ENCODE measurements at regions not wholly inside any gene's neighbourhood (a gene's known extent, or its start where the extent isn't known, plus 50 kb on each side); places are given as distances from the start of the nearest gene placed in this dataset.
"Not testable (repeated sequence)": the region's sequence is repeated elsewhere in the genome, so short reads cannot be mapped to it uniquely, and the experiment has no call there.

GRCh38 chr6:14300189-14300588 lies 182.6 kb downstream of the CD83 start:
- DNase-seq: not testable (repeated sequence)

- not testable (repeated sequence) for DNase-seq
Measured at GRCh38 chr6:14300721-14301120, 183.1 kb downstream of the CD83 start.

GRCh38 chr6:14301477-14301876 lies 183.9 kb downstream of the CD83 start:
- not testable (repeated sequence) for DNase-seq

GRCh38 chr6:14305131-14305530 lies 187.6 kb downstream of the CD83 start:
- no peak for DNase-seq

DNA sequence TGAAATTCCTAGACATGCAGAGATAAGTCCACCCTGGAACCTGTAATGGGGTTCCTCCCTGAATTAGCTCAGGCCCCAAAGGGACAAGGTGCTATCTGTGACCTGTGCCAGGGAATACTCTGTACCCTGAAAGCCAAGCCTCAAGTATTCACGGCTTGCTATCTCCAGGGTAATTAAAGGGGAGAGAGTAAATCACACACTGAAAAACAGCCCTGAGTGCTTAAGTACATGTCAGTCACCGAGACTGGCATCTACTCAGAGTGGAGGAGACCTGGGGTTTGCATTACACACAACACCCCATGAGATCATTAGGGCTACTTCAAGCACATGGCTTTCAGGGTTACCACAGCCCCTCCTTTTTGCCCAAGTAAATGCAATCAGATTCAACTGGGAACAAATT lies 188.1 kb downstream of the CD83 start:
- DNase-seq: no peak

DNA sequence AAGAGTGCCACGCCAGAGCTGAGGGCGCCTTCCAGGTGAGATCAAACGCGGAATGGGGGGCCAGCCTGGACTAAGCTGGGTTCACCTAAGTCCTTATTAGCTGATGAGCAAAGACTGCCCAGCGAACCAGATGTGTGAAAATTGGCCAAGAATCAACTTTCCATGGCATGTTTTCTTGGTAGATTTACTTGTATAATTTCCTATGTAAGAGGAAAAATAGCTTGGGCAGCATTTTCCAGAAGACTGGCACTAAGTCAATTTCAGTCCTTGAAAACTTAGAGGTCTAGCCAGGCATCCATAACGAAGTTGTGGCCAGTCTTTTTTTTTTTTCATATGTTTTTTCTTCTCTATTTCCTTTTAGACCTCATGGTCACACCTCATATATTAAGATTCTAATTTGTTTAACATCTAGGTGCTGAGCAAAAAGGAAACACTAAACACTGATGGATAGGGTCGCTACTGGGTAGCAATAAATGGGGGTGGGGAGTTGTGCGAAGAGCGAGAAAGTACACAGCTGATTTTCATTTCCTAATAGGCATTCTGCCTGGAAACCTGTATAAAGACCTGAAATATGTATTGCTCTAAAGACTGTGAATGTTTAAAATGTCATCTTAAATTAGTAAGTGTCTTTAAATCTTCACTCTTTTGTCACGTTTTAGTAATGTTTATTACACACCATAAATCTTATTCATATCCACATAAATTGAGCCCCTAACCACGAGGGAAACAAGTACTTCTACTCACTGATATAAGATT lies 188.8 kb downstream of the CD83 start:
- no peak for DNase-seq

- DNase-seq: peak in 1 of 2 experiments; percentile 6
Measured at GRCh38 chr6:14309516-14309915, 191.9 kb downstream of the CD83 start.

DNA sequence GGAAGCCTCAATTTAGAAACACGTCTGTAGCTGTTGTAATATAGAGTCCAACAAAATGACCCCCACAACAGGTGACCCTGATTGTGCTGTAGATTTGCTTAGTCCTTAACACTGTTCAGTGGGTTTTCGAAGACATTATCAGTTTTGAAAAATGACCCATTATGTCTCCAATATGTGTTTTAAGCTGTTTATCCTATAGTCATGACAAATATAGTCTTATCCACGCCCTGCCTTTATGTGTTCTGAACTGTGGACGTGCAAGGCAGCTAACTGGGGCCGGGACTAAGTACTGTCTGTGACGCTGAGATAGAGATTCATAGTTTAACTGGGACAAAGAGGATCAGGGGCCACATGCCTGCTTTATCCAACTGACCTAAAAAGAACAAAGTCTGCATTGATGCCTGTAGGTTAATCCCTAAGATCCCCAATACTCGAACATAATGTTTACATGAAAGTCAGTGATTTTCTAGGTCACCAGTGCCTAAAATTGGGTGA lies 192.4 kb downstream of the CD83 start:
- no peak for DNase-seq

GRCh38 chr6:14310960-14311359 lies 193.4 kb downstream of the CD83 start:
- DNase-seq: no peak

- DNase-seq: no peak
Measured at GRCh38 chr6:14312587-14312986, 195.0 kb downstream of the CD83 start.

DNA sequence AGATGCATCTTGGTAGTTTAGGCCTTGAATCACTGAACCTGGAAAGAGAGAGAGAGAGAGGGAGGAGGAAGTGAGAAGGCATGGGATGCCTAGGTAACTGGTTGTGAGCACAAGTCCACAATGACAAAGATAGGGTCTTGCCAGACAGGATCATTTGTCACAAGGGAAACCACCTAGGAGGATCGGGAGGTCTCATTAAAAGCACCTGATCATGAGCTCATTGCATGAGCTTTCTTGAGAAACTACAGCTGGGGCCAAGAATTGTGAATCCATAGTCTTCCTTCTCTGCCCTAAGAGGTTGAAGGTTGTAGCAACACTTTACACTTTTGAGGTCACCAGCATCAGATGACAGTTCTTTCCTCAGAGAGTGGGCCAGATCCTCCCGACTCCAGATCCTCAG lies 195.7 kb downstream of the CD83 start:
- DNase-seq: no peak

DNA sequence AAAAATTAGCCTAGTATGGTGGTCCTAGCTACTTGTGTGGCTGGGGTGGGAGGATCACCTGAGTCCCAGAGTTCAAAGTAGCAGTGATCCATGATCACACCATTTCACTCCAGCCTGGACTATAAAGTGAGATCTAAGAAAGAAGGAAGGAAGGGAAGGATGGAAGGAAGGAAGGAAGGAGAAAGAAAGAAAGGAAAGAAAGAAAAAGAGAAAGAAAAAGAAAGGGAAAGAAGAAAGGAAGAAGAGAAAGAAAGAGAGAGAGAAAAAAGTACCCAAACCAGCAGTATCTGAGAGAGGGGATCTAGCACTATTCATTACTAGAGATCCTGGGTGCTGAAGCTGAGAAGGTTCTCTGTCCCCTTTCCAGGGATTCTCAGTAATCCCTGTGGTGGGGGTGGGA lies 197.8 kb downstream of the CD83 start:
- no peak for DNase-seq

GRCh38 chr6:14316651-14317386 lies 199.2 kb downstream of the CD83 start:
- no peak for DNase-seq

GRCh38 chr6:14317387-14317970 lies 199.9 kb downstream of the CD83 start:
- no peak for DNase-seq

DNA sequence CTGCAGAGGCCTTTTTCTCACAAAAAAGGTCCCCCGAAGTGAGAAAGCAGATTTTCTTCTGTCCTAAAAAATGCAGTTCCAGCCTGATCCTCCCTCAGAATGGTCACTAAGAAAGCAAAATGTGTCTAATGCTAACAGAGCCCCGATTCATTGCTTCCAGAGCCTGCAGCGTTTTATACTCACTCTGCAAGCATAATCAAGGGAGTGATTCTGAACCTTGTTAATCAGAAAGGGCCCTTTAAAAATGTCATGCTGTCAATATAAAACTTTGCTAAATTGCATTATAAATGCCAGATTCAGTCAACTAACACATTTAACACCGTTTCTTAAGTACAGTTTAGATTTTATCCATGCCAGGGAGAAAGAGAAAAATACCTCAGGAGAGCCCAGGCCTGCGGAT lies 202.8 kb downstream of the CD83 start:
- no peak for DNase-seq

DNA sequence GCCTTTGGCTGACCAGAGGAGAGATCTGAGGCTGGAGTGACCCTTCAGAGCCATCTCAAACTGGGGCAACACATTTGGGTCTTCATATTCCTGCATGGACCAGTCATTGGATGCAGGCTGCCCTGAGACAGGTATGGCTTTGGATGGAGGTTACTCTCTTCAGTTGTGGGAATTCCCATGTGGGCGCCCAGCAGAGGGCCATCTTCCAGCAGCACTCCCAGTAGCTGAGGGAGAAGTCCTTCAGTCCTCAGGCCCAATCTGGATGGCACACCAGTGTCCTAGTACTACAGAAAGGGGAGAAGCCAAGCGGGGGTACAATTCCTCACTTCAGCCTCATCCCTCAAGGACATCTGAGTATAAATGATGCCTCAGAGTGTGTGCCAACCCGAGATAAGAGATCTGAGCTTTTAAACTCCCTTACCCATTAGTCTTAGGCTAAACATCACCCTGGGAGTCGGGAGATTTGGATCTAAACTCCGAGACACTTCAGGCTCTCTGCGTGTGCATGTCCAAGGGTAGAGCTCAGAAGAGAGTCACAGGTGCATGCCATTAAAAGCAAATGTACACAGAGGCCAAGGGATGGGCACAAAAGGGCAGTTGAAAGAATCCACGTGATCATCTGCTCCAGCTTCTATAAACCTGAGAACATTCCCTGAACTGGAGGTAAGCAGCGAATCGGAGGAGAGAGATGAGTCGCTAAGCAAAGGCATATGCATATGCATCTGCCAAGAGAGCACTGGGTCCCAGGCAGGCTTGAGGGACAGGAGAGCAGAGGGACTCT lies 204.6 kb downstream of the CD83 start:
- DNase-seq: no peak

GRCh38 chr6:14322841-14323240 lies 205.3 kb downstream of the CD83 start:
- DNase-seq: no peak

DNA sequence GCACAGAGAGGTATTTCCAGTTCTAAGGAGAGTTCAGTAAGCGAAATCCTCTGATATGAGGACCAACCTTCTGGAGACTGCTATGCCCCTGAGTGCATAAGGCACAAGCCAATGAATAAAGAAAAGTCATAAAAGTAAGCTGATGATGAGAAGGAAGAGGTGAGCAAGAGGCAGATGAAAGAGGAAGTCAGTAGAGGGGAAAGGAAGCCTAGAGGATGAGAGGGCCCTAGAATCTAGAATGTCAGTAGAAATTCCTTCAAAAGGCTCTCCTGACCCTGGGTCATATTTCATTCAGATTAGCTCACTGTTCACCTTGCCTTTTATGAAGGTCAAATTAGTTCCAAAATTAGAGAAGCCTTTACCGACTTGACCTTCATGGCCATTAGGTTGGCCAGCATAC lies 209.2 kb downstream of the CD83 start:
- DNase-seq: no peak

GRCh38 chr6:14328163-14328562 lies 210.6 kb downstream of the CD83 start:
- DNase-seq: no peak

- no peak for DNase-seq
Measured at GRCh38 chr6:14333556-14334305, 216.2 kb downstream of the CD83 start.

DNA sequence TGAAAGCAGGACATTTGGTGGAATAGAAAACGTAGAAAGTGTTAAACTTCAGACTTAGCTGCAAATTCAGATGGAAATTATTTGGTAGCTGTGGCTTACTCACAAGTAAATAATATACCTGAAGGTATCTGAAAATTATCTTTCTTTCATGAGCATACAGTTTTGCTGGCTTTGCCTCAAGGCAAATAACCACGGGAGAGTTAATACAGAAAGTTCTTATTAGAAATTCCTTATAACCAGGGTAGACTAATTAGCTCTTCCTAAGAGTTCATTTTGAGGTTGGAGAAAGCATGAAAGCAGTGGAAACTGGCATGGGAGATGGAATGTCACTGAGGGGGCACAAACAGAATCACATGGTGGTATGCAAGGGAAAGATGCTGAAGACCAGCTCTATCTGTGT lies 217.5 kb downstream of the CD83 start:
- no peak for DNase-seq

DNA sequence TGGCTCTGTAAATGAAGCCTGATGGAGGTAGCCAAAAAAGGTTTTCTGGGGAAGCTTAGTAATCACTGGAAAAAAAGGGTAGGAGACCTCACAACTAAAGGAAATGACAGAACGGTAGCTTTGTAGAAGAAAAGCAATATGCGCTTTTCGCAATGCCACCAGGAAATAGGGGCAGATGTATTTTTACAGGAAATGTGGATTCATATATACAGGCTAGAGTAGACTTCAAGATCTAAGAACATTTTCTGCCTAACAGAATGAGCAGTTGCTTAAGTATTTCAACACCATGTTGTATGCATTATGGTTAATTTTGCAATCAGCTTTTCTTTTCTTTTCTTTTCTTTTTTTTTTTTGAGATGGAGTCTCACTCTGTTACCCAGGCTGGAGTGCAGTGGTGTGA lies 219.6 kb downstream of the CD83 start:
- DNase-seq: no peak

All from SHP77 (cell line).